ENCODE measurements at regions not wholly inside any gene's neighbourhood (a gene's known extent, or its start where the extent isn't known, plus 50 kb on each side); places are given as distances from the start of the nearest gene placed in this dataset.

- H3K36me3 ChIP-seq: no peaks in the 10 kb centered on the region
- H3K4me3 ChIP-seq (ENCODE audit: low read depth, low read length): no peak overlapping the region
- H3K27ac ChIP-seq: no peak overlapping the region
- no peaks in the 10 kb centered on the region for H3K9me3 ChIP-seq (ENCODE audit: severe bottlenecking)
- no peak for TF ChIP-seq CTCF (IDR thresholded peaks at IDR 0.05; ENCODE audit: low read depth, low read length)
- H3K27me3 ChIP-seq (ENCODE audit: insufficient read depth, low read depth, severe bottlenecking): no peaks in the 10 kb centered on the region
- no peak for DNase-seq
Measured at GRCh38 chr9:72424131-72424530, 59.1 kb upstream of the ZFAND5 start.

DNA sequence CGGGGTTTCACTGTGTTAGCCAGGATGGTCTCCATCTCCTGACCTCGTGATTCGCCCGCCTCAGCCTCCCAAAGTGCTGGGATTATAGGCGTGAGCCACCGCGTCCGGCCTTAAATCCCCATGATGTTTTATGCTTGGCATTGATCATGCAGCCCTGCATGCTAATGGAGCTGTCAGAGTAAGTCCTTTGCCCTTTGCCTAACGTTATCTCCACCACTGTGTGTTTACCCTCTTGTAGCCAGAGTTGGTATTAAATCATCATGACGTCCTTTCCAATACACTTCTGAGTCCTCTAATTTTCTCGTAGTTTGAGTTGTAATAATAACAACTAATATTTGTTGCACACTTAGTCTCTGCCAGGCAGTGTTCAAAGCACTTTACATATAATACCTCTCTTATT lies 57.2 kb upstream of the ZFAND5 start:
- H3K27me3 ChIP-seq (ENCODE audit: insufficient read depth, low read depth, severe bottlenecking): no peaks in the 10 kb centered on the region
- no peak for TF ChIP-seq CTCF (IDR thresholded peaks at IDR 0.05; ENCODE audit: low read depth, low read length)
- no peaks in the 10 kb centered on the region for H3K36me3 ChIP-seq
- H3K4me3 ChIP-seq (ENCODE audit: low read depth, low read length): no peak overlapping the region
- H3K27ac ChIP-seq: no peak overlapping the region
- H3K9me3 ChIP-seq (ENCODE audit: severe bottlenecking): no peaks in the 10 kb centered on the region
- no peak for DNase-seq

- H3K36me3 ChIP-seq: no peaks in the 10 kb centered on the region
- no peaks in the 10 kb centered on the region for H3K27me3 ChIP-seq (ENCODE audit: insufficient read depth, low read depth, severe bottlenecking)
- no peak overlapping the region for H3K27ac ChIP-seq
- no peaks in the 10 kb centered on the region for H3K9me3 ChIP-seq (ENCODE audit: severe bottlenecking)
- DNase-seq: no peak
- no peak overlapping the region for H3K4me3 ChIP-seq (ENCODE audit: low read depth, low read length)
- TF ChIP-seq CTCF (IDR thresholded peaks at IDR 0.05; ENCODE audit: low read depth, low read length): no peak
Measured at GRCh38 chr9:72420783-72421182, 55.8 kb upstream of the ZFAND5 start.

DNA sequence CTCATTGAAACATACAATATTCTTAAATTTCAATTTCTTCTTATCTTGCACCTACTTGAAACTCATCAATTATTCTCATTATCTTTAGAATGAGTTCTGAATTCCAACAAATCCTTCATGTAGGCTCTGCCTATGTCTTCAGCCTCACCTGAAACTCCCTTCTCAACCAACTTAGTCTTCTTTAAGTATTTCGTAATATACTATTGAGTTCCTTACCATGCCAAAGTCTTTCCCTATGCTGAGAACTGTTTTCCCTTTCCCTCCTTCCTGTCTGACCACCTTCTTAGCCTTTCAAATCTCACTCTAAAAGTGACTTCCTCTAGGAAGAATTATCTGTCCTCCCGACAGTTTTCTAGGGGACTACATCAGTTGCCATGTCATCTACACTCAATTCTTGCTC lies 50.9 kb upstream of the ZFAND5 start:
- H3K4me3 ChIP-seq (ENCODE audit: low read depth, low read length): no peak overlapping the region
- H3K27me3 ChIP-seq (ENCODE audit: insufficient read depth, low read depth, severe bottlenecking): no peaks in the 10 kb centered on the region
- no peak for TF ChIP-seq CTCF (IDR thresholded peaks at IDR 0.05; ENCODE audit: low read depth, low read length)
- H3K36me3 ChIP-seq: no peaks in the 10 kb centered on the region
- H3K9me3 ChIP-seq (ENCODE audit: severe bottlenecking): peaks cover 2% of the 10 kb centered on the region
- H3K27ac ChIP-seq: no peak overlapping the region
- no peak for DNase-seq

GRCh38 chr9:72415163-72415562 lies 50.2 kb upstream of the ZFAND5 start:
- Histone ChIP-seq H3K36me3 (no peaks in the 10 kb centered on the region), H3K9me3 (ENCODE audit: severe bottlenecking) (peaks cover 2% of the 10 kb centered on the region), H3K4me3 (ENCODE audit: low read depth, low read length) (no peak overlapping the region), H3K27ac (no peak overlapping the region), H3K27me3 (ENCODE audit: insufficient read depth, low read depth, severe bottlenecking) (no peaks in the 10 kb centered on the region)
- no peak for DNase-seq
- TF ChIP-seq CTCF (IDR thresholded peaks at IDR 0.05; ENCODE audit: low read depth, low read length): no peak
